Left lung (tissue), 4 donors: ENCODE measurements at regions not wholly inside any gene's neighbourhood (a gene's known extent, or its start where the extent isn't known, plus 50 kb on each side); places are given as distances from the start of the nearest gene placed in this dataset.

ENCODE experiments used
- ATAC-seq: fragments of 200-7000 bp; cut with Tn5 transposase; one replicate; pipeline ENCODE4 v1.9.1; 2020; ENCODE audit warnings: moderate library complexity
- DNase-seq, 4 donors: peaks; one replicate each; pipeline ENCODE4 v3.0.0-alpha.2; 2013 to 2020
- H3K27ac ChIP-seq, 2 donors: fragments of 200-600 bp; sonication (generic) in 1 of 2; one replicate each; pipeline versions ENCODE4 v1.5.0 to v1.8.0; 2020 to 2021
- H3K27me3 ChIP-seq, 2 donors: fragments of 200-600 bp; sonication (generic) in 1 of 2; one replicate each; pipeline versions ENCODE4 v1.5.0 to v1.8.0; 2020 to 2021
- H3K36me3 ChIP-seq, 2 donors: fragments of 200-600 bp; sonication (generic) in 1 of 2; one replicate each; pipeline versions ENCODE4 v1.5.0 to v1.8.0; 2020 to 2021
- H3K4me1 ChIP-seq, 2 donors: fragments of 200-600 bp; one replicate each; pipeline ENCODE4 v1.8.0; 2021
- H3K4me3 ChIP-seq, 2 donors: fragments of 200-600 bp; sonication (generic) in 1 of 2; one replicate each; pipeline versions ENCODE4 v1.5.0 to v1.8.0; 2020 to 2021; ENCODE audit warnings: mild to moderate bottlenecking in 1 of 2
- H3K9me3 ChIP-seq, 2 donors: fragments of 200-600 bp; sonication (generic) in 1 of 2; one replicate each; pipeline versions ENCODE4 v1.5.0 to v1.8.0; 2020 to 2021
- intact Hi-C, 2 donors: fragments of 100-400 bp; cut with DNase I; formaldehyde crosslinking; loops; one replicate each; pipeline versions ENCODE4 v1.11.2 to v1.14.2; 2022
- TF ChIP-seq, protein P1 (sequence below), 2 donors: fragments of 200-600 bp; sonication (generic) in 1 of 2; IDR thresholded peaks; one replicate each; pipeline versions ENCODE4 v1.5.0 to v1.8.0; 2021; ENCODE audit warnings: antibody characterized with exemption in 2 of 2
- donor health status: DM: no; HTN: yes; CAD: no.
- donor health status: DM: no; HTN: no; CAD: no.

DNA sequence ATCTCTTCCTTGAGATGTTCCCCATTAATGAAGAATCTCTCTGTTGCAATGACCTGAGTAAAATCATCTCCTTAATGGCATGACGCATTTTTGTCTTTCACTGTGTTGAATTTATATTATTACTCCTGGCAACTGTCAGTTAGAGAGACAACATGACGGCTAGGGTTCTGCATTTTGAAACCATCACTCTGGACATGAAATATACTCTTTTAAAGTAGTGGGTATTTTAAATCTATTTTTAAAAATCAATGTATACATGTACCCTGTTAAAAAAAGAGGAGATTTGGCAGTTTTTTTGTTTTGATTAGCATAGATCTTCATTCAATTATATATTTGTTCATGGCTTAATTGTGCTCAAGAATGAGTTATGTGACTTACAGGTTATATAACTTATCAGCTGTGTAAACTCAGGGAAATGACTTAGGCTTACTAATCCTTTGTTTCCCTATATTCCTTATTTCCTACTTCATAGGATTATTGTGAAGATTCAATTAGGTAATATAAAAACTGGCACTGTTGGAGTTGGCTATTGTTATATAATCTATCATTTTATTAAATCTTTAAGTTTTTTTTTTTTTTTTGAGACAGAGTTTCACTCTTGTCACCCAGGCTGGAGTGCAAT, 632.0 kb upstream of the SPRY2 start:
- Histone ChIP-seq H3K36me3 (no peaks in the 10 kb centered on the region), H3K4me3 (no peak overlapping the region), H3K4me1 (no peaks in the 10 kb centered on the region), H3K27ac (no peak overlapping the region), H3K27me3 (no peaks in the 10 kb centered on the region), H3K9me3 (no peaks in the 10 kb centered on the region)
- DNase-seq (no peak), ATAC-seq (no peak)
- intact Hi-C loops, result no loop called here
- TF ChIP-seq, protein P1, sequence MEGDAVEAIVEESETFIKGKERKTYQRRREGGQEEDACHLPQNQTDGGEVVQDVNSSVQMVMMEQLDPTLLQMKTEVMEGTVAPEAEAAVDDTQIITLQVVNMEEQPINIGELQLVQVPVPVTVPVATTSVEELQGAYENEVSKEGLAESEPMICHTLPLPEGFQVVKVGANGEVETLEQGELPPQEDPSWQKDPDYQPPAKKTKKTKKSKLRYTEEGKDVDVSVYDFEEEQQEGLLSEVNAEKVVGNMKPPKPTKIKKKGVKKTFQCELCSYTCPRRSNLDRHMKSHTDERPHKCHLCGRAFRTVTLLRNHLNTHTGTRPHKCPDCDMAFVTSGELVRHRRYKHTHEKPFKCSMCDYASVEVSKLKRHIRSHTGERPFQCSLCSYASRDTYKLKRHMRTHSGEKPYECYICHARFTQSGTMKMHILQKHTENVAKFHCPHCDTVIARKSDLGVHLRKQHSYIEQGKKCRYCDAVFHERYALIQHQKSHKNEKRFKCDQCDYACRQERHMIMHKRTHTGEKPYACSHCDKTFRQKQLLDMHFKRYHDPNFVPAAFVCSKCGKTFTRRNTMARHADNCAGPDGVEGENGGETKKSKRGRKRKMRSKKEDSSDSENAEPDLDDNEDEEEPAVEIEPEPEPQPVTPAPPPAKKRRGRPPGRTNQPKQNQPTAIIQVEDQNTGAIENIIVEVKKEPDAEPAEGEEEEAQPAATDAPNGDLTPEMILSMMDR (IDR thresholded peaks at IDR 0.05), result no peak

DNA sequence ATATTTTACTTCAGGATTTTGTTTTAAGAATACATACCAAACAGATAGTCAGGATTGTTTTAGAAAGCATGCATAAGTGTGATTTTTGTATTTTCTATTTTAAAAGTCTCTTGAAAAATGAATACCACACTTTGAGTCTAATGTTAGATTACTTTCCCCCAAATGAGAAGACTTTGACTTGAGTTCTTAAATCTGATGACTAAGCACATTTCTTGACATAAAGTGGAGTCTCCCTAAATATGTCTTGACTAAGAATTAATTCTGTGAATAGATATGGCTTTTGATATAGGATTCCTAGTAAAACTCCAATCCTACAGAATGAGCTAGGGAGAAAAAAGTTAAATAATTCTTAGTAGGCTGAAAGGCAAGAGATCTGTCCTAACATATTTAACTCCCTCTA, 624.2 kb upstream of the SPRY2 start:
- H3K27me3 ChIP-seq, result no peaks in the 10 kb centered on the region
- intact Hi-C loops, result no loop called here

GRCh38 chr13:80962855-80963254, 621.9 kb upstream of the SPRY2 start:
- ATAC-seq (no peak), DNase-seq (no peak)
- TF ChIP-seq, protein P1 (IDR thresholded peaks at IDR 0.05), result no peak
- Histone ChIP-seq H3K9me3 (no peaks in the 10 kb centered on the region), H3K27me3 (no peaks in the 10 kb centered on the region), H3K4me1 (no peaks in the 10 kb centered on the region), H3K27ac (no peak overlapping the region), H3K36me3 (no peaks in the 10 kb centered on the region), H3K4me3 (no peak overlapping the region)
- intact Hi-C loops, result no loop called here

More for the DNA sequence above, 624.2 kb upstream of the SPRY2 start:
- TF ChIP-seq, protein P1 (IDR thresholded peaks at IDR 0.05), result no peak
- no peaks in the 10 kb centered on the region for H3K4me1 ChIP-seq
- no peak for ATAC-seq
- no peak overlapping the region for H3K27ac ChIP-seq
- no peak overlapping the region for H3K4me3 ChIP-seq
- H3K9me3 ChIP-seq, result no peaks in the 10 kb centered on the region
- no peaks in the 10 kb centered on the region for H3K36me3 ChIP-seq
- no peak for DNase-seq

- intact Hi-C loops, result no loop called here
- no peak overlapping the region for H3K27ac ChIP-seq
- H3K4me3 ChIP-seq, result no peak overlapping the region
- no peak for DNase-seq
- no peak for ATAC-seq
- H3K27me3 ChIP-seq, result no peaks in the 10 kb centered on the region
- H3K9me3 ChIP-seq, result no peaks in the 10 kb centered on the region
- no peaks in the 10 kb centered on the region for H3K36me3 ChIP-seq
- H3K4me1 ChIP-seq, result no peaks in the 10 kb centered on the region
- TF ChIP-seq, protein P1 (IDR thresholded peaks at IDR 0.05), result no peak
Observed at GRCh38 chr13:80962173-80962572, 621.2 kb upstream of the SPRY2 start.

GRCh38 chr13:80957019-80957655, 616.2 kb upstream of the SPRY2 start:
- intact Hi-C loops, result no loop called here
- H3K4me1 ChIP-seq, result no peaks in the 10 kb centered on the region
- H3K4me3 ChIP-seq, result no peak overlapping the region
- no peaks in the 10 kb centered on the region for H3K36me3 ChIP-seq
- TF ChIP-seq, protein P1 (IDR thresholded peaks at IDR 0.05), result no peak
- no peak for DNase-seq
- H3K9me3 ChIP-seq, result no peaks in the 10 kb centered on the region
- H3K27me3 ChIP-seq, result no peaks in the 10 kb centered on the region
- no peak for ATAC-seq
- H3K27ac ChIP-seq, result no peak overlapping the region
